ENCODE measurements at regions not wholly inside any gene's neighbourhood (a gene's known extent, or its start where the extent isn't known, plus 50 kb on each side); places are given as distances from the start of the nearest gene placed in this dataset.

DNA sequence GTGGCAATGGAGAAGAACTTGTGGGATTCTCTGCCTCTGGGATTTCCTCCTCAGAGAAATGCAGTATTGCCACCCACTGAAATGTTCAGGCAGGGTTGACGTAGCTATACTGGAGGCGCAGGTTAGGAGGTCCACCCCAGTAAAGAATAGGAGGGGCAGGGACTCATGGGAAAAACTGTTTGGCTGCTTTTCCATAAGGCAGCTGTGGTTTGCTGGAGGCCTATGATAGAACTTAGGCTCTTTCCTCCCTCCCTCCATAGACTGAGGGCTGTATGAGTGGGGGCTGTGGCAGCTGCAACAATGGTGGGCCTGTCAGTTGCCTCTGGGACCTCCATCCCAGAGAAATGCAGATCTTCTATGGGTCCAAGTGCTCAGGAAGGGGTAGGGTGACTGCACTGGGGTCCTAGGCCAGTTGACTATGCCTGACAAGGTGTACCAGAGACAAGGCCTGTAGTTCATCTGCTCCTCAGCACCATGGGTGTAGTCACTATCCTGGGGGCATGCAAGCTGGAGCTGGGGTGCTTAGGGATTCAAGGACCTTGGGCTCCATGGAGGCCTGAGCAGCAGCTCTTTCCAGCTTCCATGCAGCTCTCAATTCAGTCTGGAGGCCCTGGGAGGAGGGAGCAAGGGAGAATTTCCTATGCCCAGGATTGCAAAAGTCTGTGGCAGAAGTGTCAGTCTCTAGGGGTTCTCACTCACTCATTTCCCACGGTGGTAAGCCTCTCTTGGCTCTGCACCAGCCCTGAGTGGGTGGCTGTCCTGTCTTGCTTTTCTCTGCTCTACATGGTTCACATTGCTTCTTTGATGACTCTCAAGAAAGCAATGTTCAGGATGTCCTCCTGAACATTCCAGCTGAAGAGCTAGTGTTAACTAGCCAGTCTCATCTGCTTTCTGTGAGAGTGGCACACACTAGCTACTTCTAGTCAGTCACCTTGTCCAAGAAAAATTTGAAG lies 353.0 kb downstream of the IDS start:
- no peak for DNase-seq

DNA sequence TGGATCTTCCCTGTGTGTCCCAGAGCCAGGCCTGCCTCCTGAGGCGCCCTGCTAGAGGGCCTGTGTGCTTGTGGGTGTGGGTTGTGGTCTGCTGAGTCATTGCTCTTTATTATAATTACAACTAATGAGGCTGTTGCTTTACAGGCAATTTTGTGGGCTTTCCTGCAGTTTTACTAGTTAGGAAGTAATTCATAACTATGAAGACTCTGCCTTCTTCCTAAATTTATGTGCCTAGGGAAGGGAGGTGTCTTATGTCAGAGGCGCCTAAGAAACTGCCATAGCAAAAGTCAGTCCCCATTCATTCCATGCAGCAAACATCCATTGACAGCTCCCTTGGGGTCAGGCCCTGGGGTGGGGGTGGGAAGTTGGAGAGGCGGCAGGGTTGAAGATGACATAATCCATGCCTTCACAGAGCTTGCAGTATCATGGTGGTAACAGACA lies 359.2 kb downstream of the IDS start:
- DNase-seq: no peak

DNA sequence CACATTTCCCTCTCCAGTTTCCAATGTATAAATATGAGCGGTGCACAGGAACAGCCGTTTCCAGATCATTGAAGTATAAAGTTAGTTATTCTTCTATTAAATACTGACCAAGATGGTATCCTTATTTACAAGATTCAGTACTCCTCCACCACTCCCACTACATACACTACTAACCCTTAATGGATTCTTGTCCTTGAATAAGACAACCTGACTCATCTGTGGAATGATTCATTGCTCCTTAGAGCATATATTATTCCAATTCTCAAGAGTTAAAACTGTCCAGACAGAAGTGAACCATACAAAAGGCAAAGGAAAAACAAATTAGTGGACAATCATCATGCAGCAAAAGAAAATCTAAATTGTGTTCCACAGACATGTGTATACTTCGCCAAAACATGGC lies 373.3 kb downstream of the IDS start:
- no peak for DNase-seq

DNA sequence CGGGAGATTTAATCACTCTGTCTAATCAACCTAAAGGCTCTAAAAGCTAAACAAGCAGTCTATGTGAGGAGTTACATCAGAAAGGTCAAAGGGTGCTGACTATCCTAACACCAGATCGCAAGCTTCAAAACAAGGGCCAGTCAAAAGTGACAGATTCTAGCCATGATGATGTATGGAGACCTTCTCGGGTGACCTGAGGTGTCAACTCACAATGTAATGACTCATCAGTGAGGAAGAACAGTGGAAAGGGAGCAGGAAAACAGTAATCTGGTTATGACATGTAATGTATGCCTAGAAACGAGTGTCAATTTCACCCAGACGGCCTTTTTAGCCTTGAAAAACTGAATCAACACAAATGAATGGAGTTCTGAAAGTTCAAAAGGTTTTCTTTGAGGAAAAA lies 375.3 kb downstream of the IDS start:
- DNase-seq: no peak

DNA sequence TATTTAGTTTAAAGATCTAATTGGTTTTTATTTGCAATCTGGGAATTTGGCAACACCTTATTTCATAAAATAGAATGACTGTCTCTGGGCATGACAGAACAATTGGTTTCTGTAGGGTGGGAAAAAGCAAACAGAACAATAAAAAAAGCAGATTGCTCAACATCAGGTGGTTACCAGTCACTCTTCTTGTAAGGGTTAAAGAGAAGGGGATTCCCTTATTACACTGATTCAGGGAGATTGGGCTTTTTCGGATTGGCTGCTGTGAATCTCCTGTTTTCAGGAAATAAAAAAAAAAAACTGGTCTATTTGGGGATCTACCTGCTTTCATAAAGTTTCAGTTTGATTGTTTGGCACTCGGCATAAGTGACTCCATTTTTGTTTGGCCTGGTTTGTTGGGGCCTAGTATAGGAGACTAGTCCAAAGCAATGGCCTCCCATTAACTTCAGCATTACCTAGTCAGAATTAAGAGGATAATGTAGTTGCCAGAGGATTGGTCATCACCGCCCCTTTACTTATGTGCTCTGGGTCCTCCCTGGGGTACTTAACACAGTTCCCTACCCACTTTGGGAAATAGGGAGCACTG lies 380.5 kb downstream of the IDS start:
- no peak for DNase-seq

DNA sequence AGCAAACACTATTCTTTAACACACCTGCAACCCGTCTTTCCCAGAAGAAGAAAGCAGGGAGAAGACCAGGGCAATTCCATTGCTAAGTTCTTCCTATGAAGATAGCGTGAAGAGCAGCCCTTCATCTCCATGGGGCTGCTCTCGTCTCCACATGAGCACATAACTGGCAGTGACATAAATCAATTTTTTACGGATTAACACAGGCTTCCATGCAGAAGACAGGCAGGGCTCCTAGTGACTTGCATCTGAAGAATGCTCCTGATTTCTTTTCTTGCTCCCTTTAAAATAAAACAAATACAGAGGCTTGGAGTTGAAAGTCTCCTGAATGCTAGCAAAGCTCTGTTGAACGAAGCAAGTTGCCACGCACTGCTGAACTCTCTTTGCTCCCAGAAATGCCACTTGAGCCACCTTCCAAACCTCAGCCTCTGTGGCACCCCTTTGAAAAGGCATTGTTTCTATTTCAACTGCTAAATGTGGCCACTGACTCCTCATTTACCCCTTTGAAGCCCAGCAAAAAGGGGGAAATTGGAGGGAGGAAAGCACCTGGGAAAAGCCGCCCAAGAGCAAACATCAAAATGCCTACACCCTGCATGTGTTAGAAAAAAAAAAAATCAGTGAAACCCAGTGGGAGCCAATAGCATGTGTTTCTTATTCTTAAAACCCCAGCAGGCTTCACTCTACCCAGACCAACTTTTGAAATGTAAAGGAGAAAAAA lies 383.7 kb downstream of the IDS start:
- DNase-seq: no peak

DNA sequence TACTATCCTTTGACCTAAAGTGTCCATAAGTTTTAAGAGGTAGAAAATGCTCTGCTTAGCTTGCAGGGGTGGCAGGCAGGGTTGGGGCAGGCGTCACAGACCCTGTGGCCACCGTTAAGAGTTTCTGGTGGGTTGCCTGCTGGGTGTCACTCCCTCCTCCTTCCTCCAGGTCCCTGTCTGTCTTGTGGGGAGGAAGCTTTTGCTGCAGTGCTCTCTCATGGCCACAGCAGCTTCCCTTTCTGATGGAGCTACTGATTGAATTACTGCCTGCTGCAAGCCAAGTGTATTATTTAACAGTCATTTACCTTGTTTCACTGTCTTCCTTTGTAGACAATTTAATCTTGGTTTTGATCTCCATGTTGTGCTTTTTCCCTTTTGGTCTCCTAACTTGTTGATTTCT lies 384.6 kb downstream of the IDS start:
- DNase-seq: no peak

DNA sequence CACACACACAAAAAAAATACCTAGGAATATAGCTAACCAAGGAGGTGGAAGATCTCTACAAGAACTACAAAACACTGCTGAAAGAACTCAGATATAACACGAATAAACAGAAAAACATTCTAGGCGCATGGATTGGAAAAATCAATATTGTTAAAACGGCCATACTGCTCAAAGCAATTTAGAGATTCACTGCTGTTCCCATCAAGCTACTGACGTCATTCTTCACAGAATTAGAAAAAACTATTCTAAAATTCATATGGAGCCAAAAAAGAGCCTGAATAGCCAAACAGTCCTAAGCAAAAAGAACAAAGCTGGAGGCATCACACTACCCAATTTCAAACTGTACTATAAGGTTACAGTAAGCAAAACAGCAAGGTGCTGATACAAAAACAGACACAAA lies 390.2 kb downstream of the IDS start:
- no peak for DNase-seq

DNA sequence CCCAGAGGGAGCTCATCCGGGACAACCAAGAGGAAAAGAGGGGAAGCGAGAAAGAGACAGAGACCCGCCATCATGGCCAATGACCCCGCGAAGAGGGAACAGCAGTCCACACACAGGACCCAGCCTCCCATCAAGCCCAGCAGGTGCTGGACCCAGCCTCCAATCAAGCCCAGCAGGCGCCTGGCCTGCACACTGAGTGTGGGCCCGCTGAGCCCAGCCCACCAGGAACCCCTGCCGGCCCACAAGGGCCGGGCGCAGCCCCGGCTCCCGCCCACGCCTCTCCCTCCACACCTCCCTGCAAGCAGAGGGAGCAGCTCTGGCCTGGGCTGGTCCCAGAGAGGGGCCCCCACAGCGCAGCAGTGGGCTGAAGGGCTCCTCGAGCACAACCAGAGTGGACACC lies 391.1 kb downstream of the IDS start:
- DNase-seq: no peak

DNA sequence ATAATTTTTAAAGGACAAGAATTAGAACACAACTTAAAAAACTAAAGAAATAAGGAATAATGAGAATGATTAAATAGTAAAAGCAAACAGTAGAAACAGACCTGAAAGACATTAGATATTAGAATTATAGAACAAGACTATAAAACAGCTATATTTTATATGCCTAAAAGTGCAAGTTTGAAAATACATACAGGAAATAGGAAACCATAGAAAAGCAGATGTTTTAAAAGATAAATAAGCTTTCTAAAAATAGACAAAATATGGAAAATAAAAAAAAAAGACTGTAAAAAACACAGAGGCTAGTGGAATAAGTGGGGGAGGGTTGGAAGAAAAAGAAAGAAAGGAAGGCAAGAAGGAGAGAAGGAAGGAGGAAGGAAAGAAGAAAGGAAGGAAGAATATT lies 407.3 kb downstream of the IDS start:
- DNase-seq: no peak

DNA sequence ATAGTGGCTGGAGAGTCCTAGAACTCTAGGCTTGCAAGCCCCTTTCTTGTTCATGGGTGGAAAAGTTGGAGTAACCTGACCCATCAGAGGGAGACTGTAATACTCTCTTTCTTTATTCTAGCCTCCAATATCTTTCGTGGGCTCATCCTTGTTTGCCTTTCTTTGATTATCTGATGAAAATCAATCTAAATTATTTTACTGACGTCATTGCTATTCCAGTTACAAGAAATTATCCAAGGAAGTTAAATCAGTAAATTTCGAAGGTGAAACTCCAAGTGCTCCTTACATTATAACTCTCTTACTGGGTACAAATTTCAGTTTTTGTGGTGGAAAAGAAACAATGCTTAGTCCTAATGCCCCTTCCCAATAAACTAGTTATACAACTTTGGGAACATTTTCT lies 412.9 kb downstream of the IDS start:
- no peak for DNase-seq

DNA sequence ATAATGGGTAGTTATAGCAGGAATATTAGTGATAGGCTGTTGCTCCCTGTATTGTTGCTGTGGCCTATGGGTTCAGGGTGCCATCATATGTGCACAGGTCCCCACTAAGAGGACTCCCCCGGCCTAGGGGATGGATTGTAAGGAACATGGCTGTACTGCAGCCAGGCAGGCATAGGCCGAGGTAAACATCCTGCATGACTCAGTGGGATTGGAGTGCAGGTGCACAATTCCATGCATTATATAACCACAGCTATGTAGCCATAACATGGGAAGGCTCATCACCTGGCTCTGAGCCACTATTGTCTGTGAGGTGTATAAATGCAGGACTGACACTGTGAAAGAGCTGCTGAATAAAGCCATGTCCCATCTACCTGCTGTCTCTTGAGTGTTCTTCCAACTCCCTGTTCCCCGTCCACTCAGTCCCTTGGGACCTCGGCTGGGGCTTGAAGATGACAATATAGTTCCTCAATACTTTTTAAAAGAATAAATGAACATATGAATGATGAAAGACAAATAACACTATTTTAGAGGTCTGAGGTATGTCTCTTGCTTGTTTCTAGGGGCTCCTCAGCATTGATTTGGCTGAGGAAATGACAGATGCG lies 425.2 kb downstream of the IDS start:
- no peak for DNase-seq

DNA sequence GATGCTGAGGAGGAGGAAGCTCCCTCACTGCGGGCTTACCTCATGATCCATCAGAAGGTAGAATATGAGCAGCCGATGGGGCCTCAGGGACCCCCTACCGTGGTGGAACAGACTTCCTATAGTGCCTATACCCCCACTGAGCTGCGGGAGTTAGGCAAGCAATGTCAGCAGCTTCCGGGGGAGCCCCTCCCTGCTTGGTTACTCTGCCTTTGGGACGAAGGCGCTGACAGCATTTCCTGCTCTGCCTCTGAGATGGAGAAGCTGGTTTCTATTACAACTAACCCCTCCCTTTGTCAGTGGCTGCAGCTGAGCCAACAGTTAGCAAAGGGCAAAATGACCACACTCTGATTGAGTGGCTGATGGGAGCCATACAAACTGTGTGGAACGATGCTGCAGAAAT lies 430.7 kb downstream of the IDS start:
- no peak for DNase-seq

DNA sequence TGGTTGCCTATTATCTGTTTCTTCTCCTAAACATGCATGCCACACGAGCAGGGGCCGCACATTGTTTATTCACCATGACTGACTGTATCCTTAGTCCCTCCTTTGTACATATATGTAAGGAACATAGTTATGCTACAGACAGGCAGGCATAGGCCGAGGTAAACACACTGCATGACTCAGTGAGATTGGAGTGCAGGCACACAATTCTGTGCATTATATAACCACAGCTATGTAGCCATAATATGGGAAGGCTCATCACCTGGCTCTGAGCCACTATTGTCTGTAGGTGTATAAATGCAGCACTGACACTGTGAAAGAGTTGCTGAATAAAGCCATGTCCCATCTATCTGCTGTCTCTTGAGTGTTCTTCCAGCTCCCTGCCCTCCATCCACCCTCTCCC lies 431.6 kb downstream of the IDS start:
- DNase-seq: no peak

DNA sequence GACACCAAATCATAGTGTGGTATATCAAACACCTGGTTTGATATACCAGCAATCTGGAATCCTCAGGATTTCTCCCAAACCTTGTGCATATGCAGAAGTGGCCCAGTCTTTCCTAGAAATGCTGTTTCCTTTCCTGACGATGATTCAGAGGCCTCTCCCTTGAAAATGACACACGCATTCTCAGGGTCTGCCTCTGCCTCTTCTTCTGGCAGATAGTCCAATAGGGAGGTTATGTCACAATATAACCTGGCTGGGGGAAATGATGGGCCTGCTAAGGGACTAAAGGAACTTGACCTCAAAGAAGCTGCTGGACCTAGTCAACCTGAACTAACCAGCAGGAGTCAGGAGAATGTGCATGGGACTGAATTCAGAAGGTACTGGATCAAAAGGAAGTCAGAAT lies 435.2 kb downstream of the IDS start:
- DNase-seq: no peak

DNA sequence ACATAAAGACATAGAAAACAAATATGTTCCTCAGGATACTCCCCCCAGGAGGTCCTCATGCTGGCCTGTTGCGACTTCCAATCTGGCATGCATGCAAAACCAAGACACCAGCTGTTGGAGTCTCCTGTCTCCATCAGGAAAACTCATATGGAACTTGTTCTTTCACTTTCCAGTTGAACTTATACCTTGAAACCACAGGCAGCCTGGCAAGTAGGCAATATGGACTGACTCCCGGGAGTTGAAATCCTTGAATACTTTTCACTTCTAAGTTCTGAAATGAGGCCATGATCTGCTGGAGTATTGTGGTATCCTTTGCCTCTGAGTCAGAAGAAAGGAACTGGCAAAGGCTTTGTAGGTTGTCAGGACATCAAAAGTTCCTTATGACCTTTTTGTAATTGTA lies 444.2 kb downstream of the IDS start:
- DNase-seq: no peak

Data from activated effector memory CD4-positive, alpha-beta T cell treated with anti-CD3 and anti-CD28 coated beads, Interleukin-2, amount 50 U/mL, for 16 hours (primary cell).